ENCODE measurements at regions not wholly inside any gene's neighbourhood (a gene's known extent, or its start where the extent isn't known, plus 50 kb on each side); places are given as distances from the start of the nearest gene placed in this dataset.
"Not testable (repeated sequence)": the region's sequence is repeated elsewhere in the genome, so short reads cannot be mapped to it uniquely, and the experiment has no call there.

DNA sequence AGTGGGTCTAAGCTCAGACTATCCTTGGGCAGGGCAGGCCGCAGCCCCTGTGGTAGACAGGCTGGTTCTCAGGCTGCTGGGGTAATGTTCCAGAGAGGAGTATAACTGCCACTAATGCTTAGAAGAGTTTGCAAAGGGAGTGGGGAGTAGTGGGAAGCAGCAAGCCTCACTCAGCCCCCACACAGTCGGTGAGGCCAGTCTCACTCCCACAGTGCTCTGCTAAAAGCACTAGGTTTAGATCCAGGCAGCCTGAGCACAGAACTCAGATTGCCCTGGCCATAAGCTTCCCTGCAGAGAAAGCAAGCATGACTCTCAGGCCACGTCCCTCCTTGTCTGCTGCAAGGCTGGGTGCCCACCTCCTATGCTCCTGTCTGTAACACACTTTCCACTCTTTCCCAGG, 69.4 kb upstream of the HCN1 start:
- no peak overlapping the region for H3K4me3 ChIP-seq (ENCODE audit: low read depth, low read length, poor library complexity, severe bottlenecking)
- H3K9me3 ChIP-seq (ENCODE audit: low read depth, low read length, poor library complexity, severe bottlenecking) = peaks cover 6% of the 10 kb centered on the region
- no TSS peak for BruUV-seq (replicated peaks)
- TF ChIP-seq, protein P1, sequence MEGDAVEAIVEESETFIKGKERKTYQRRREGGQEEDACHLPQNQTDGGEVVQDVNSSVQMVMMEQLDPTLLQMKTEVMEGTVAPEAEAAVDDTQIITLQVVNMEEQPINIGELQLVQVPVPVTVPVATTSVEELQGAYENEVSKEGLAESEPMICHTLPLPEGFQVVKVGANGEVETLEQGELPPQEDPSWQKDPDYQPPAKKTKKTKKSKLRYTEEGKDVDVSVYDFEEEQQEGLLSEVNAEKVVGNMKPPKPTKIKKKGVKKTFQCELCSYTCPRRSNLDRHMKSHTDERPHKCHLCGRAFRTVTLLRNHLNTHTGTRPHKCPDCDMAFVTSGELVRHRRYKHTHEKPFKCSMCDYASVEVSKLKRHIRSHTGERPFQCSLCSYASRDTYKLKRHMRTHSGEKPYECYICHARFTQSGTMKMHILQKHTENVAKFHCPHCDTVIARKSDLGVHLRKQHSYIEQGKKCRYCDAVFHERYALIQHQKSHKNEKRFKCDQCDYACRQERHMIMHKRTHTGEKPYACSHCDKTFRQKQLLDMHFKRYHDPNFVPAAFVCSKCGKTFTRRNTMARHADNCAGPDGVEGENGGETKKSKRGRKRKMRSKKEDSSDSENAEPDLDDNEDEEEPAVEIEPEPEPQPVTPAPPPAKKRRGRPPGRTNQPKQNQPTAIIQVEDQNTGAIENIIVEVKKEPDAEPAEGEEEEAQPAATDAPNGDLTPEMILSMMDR (conservative IDR thresholded peaks at IDR 0.05; ENCODE audit: low read depth, low read length) = no peak
- no peak for TF ChIP-seq EZH2 (IDR thresholded peaks at IDR 0.05; ENCODE audit: borderline replicate concordance, low read depth, low read length, poor library complexity, severe bottlenecking)
- ChIA-PET CTCF (no interaction called here), POLR2A (ENCODE audit: low non-redundant PET) (no interaction called here)
- no peak for DNase-seq (ENCODE audit: low spot score)
- H3K4me1 ChIP-seq (ENCODE audit: insufficient read depth, low read length, poor library complexity, severe bottlenecking) = no peaks in the 10 kb centered on the region
- H3K36me3 ChIP-seq (ENCODE audit: insufficient read depth, low read length, poor library complexity, severe bottlenecking) = no peaks in the 10 kb centered on the region
- intact Hi-C loops (cut with micrococcal nuclease; ENCODE audit: unreplicated experiment) = no loop called here
- no peak overlapping the region for H3K27ac ChIP-seq (ENCODE audit: low read depth, low read length, poor library complexity, severe bottlenecking)
- no peaks in the 10 kb centered on the region for H3K27me3 ChIP-seq (replicated peaks; ENCODE audit: insufficient read depth, low read depth, low read length, poor library complexity)

DNA sequence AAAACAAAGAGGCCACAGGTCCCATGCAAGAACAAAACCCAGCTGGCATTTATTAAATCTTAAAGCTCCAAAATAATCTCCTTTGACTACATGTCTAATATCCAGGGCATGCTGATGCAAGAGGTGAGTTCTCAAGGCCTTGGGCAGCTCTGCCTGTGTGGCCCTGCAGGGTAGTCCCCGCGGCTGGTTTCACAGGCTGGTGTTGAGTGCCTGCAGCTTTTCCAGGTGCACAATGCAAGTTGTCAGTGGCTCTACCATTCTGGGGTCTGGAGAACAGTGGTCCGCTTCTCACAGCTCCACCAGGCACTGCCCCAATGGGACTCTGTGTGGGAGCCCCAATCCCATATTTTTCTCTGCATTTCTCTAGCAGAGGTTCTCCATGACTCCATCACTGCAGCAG, 54.4 kb upstream of the HCN1 start:
- Histone ChIP-seq H3K27ac (ENCODE audit: low read depth, low read length, poor library complexity, severe bottlenecking) (no peak overlapping the region), H3K36me3 (ENCODE audit: insufficient read depth, low read length, poor library complexity, severe bottlenecking) (no peaks in the 10 kb centered on the region), H3K4me1 (ENCODE audit: insufficient read depth, low read length, poor library complexity, severe bottlenecking) (no peaks in the 10 kb centered on the region), H3K4me3 (ENCODE audit: low read depth, low read length, poor library complexity, severe bottlenecking) (no peak overlapping the region), H3K27me3 (replicated peaks; ENCODE audit: insufficient read depth, low read depth, low read length, poor library complexity) (no peaks in the 10 kb centered on the region), H3K9me3 (ENCODE audit: low read depth, low read length, poor library complexity, severe bottlenecking) (peaks cover 4% of the 10 kb centered on the region)
- no peak for TF ChIP-seq EZH2 (IDR thresholded peaks at IDR 0.05; ENCODE audit: borderline replicate concordance, low read depth, low read length, poor library complexity, severe bottlenecking)
- TF ChIP-seq, protein P1 (conservative IDR thresholded peaks at IDR 0.05; ENCODE audit: low read depth, low read length) = no peak
- no peak for DNase-seq (ENCODE audit: low spot score)
- BruUV-seq (replicated peaks) = no TSS peak
- ChIA-PET POLR2A (ENCODE audit: low non-redundant PET) (no interaction called here), CTCF (no interaction called here)
- intact Hi-C loops (cut with micrococcal nuclease; ENCODE audit: unreplicated experiment) = no loop called here

DNA sequence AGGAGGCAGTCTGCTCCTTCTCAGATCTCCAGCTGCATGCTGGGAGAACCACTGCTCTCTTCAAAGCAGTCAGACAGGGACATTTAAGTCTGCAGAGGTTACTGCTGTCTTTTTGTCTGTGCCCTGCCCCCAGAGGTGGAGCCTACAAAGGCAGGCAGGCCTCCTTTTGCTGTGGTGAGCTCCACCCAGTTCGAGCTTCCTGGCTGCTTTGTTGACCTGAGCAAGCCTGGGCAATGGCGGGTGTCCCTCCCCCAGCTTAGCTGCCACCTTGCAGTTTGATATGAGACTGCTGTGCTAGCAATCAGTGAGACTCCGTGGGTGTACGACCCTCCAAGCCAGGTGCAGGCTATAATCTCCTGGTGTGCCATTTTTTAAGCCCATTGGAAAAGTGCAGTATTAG, 52.3 kb upstream of the HCN1 start:
- intact Hi-C loops (cut with micrococcal nuclease; ENCODE audit: unreplicated experiment); H3K4me1 ChIP-seq (ENCODE audit: insufficient read depth, low read length, poor library complexity, severe bottlenecking); POLR2A ChIA-PET (ENCODE audit: low non-redundant PET); H3K4me3 ChIP-seq (ENCODE audit: low read depth, low read length, poor library complexity, severe bottlenecking); H3K27me3 ChIP-seq (replicated peaks; ENCODE audit: insufficient read depth, low read depth, low read length, poor library complexity); DNase-seq (ENCODE audit: low spot score); CTCF ChIA-PET; H3K36me3 ChIP-seq (ENCODE audit: insufficient read depth, low read length, poor library complexity, severe bottlenecking); H3K27ac ChIP-seq (ENCODE audit: low read depth, low read length, poor library complexity, severe bottlenecking); BruUV-seq (replicated peaks); H3K9me3 ChIP-seq (ENCODE audit: low read depth, low read length, poor library complexity, severe bottlenecking): not testable (repeated sequence)

All from A673 (cell line).